ENCODE measurements at regions not wholly inside any gene's neighbourhood (a gene's known extent, or its start where the extent isn't known, plus 50 kb on each side); places are given as distances from the start of the nearest gene placed in this dataset.

DNA sequence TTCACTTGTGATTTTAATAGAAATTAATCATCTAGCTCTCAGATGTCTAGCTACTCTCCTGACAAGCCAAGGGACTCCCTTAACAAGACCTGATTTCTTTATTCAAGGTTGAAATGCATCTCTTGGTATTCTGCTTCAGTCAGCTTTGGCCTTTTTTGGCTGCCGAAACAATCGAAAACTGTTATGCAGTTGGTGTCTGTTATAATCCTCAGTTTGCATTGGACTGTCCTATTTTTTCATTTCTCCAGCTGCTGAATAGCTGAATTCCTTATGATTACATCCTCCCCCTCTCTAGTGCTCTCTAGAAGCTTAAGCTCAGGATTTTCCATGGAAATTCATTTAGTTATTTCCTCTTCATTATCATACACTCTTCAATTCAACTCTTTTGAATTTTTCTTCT is 177.2 kb downstream of the TRIML1 start:
- H3K14ac ChIP-seq (replicated peaks; ENCODE audit: low read depth, low read length): no peak overlapping the region
- H2AK9ac ChIP-seq (replicated peaks; ENCODE audit: low read depth, low read length, poor library complexity): no peak overlapping the region
- no peak for TF ChIP-seq CHD1 (IDR thresholded peaks at IDR 0.05; ENCODE audit: low read depth, low read length)
- no peak for TF ChIP-seq CEBPB (IDR thresholded peaks at IDR 0.05; ENCODE audit: low read depth, low read length)
- TF ChIP-seq ELK1 (IDR thresholded peaks at IDR 0.05; ENCODE audit: borderline replicate concordance, low read depth, low read length): no peak
- TF ChIP-seq MXI1 (IDR thresholded peaks at IDR 0.05; ENCODE audit: borderline replicate concordance, low read depth, low read length): no peak
- TF ChIP-seq FOS (IDR thresholded peaks at IDR 0.05; ENCODE audit: low read depth, low read length): no peak
- no peak for TF ChIP-seq SMC3 (IDR thresholded peaks at IDR 0.05; ENCODE audit: low read depth, low read length)
- no peak for TF ChIP-seq BHLHE40 (IDR thresholded peaks at IDR 0.05; ENCODE audit: low read depth, low read length)
- TF ChIP-seq CTCF (conservative IDR thresholded peaks at IDR 0.05; ENCODE audit: low read depth, low read length): no peak
- TF ChIP-seq USF2 (IDR thresholded peaks at IDR 0.05; ENCODE audit: low read depth, low read length): no peak
- no peak for TF ChIP-seq RFX5 (IDR thresholded peaks at IDR 0.05; ENCODE audit: low read depth, low read length)
- no peak for TF ChIP-seq MAFK (IDR thresholded peaks at IDR 0.05; ENCODE audit: low read depth, low read length)
- TF ChIP-seq POLR2A (IDR thresholded peaks at IDR 0.05; ENCODE audit: low read depth, low read length): no peak
- no peak for TF ChIP-seq RCOR1 (IDR thresholded peaks at IDR 0.05; ENCODE audit: insufficient replicate concordance, low read length)
- TF ChIP-seq MAZ (IDR thresholded peaks at IDR 0.05; ENCODE audit: borderline replicate concordance, low read depth, low read length): no peak
- TF ChIP-seq NFE2L2 (IDR thresholded peaks at IDR 0.05; ENCODE audit: low read depth, low read length): no peak
- ATAC-seq (ENCODE audit: low read depth): no peak
- H4K91ac ChIP-seq (ENCODE audit: insufficient read depth, low read depth, low read length): no peak overlapping the region
- no TSS peak for BruUV-seq (replicated peaks)
- no peak overlapping the region for H3K18ac ChIP-seq (ENCODE audit: low read depth, low read length)
- H3K9me3 ChIP-seq (ENCODE audit: control insufficient read depth, insufficient read depth, low read length): no peaks in the 10 kb centered on the region
- no peak overlapping the region for H3K4ac ChIP-seq (ENCODE audit: low read depth, low read length)
- H3K4me3 ChIP-seq (ENCODE audit: insufficient read depth, low read depth, low read length): no peak overlapping the region
- H2AK5ac ChIP-seq (ENCODE audit: low read depth, low read length): no peak overlapping the region
- no peak overlapping the region for H2AFZ ChIP-seq (replicated peaks; ENCODE audit: low read length, poor library complexity)
- no peak overlapping the region for H3K56ac ChIP-seq (ENCODE audit: extremely low read depth, insufficient read depth, low read length)
- no peak for DNase-seq
- no CpG with 5 or more reads among the region's 2 CpGs for WGBS, 2 experiments (ENCODE audit: extremely low coverage in 2 of 2, insufficient read length in 1 of 2)
- no peaks in the 10 kb centered on the region for H3K4me1 ChIP-seq (ENCODE audit: control insufficient read depth, insufficient read depth, low read length)
- H3K23ac ChIP-seq (ENCODE audit: low read depth, low read length): no peak overlapping the region
- in situ Hi-C loops (cut with MboI; ENCODE audit: low sequenced_read_pairs): no loop called here
- H4K5ac ChIP-seq (ENCODE audit: low read depth, low read length): no peak overlapping the region
- no peaks in the 10 kb centered on the region for H3K79me1 ChIP-seq (ENCODE audit: low read depth in 1 of 2, low read length in 2 of 2)
- intact Hi-C loops (cut with micrococcal nuclease): no loop called here
- no peak overlapping the region for H2BK20ac ChIP-seq (ENCODE audit: low read depth, low read length)
- ChIA-PET CTCF (no interaction called here), POLR2A (ENCODE audit: unreplicated experiment) (interaction anchor here (0.6 kb wide), 1 partner anchor 10 kb away, joined by 13 read pairs; no protein-coding TSS in a partner anchor)
- H3K4me2 ChIP-seq (ENCODE audit: low read depth, low read length): no peak overlapping the region
- no peaks in the 10 kb centered on the region for H3K9me1 ChIP-seq (ENCODE audit: insufficient read depth, low read length)
- H2BK5ac ChIP-seq (ENCODE audit: low read depth, low read length, poor library complexity, severe bottlenecking): no peak overlapping the region
- H4K8ac ChIP-seq (ENCODE audit: low read depth in 2 of 2, low read length in 2 of 2): no peak overlapping the region
- no peak overlapping the region for H2BK120ac ChIP-seq (ENCODE audit: low read depth, low read length)
- dilution Hi-C loops (cut with HindIII; ENCODE audit: low sequenced_read_pairs, unreplicated experiment): no loop called here
- H2BK15ac ChIP-seq (ENCODE audit: low read depth, low read length): no peak overlapping the region
- H3K27ac ChIP-seq (ENCODE audit: insufficient read depth, low read length): no peak overlapping the region
- H3K9ac ChIP-seq (ENCODE audit: low read depth, low read length): no peak overlapping the region
- H3K36me3 ChIP-seq (ENCODE audit: control insufficient read depth, insufficient read depth, low read length): no peaks in the 10 kb centered on the region
- no peaks in the 10 kb centered on the region for H3K27me3 ChIP-seq (ENCODE audit: control insufficient read depth, insufficient read depth, low read length)
- no peaks in the 10 kb centered on the region for H4K20me1 ChIP-seq (ENCODE audit: insufficient read depth, low read length)

Measured in IMR-90 (cell line).